ENCODE measurements at regions not wholly inside any gene's neighbourhood (a gene's known extent, or its start where the extent isn't known, plus 50 kb on each side); places are given as distances from the start of the nearest gene placed in this dataset.
"Not testable (repeated sequence)": the region's sequence is repeated elsewhere in the genome, so short reads cannot be mapped to it uniquely, and the experiment has no call there.

DNA sequence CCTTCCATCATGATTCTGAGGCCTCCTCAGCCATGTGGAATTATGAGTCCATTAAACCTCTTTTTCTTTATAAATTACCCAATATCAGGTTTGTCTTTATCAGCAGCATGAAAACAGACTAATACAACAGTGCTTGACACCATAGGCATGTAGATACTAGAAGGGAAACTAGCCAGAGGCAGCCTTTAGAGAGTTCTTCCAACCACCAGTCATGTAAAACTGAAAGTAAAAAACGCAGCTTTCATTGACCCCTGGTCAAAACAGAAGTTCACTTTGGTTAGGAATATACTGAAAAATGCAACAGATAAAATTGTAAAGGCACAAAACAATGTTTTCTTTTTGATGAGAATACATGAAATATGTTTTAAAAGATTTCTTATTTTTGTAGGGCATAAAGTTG, 122.8 kb upstream of the L3MBTL4 start:
- DNase-seq = no peak

DNA sequence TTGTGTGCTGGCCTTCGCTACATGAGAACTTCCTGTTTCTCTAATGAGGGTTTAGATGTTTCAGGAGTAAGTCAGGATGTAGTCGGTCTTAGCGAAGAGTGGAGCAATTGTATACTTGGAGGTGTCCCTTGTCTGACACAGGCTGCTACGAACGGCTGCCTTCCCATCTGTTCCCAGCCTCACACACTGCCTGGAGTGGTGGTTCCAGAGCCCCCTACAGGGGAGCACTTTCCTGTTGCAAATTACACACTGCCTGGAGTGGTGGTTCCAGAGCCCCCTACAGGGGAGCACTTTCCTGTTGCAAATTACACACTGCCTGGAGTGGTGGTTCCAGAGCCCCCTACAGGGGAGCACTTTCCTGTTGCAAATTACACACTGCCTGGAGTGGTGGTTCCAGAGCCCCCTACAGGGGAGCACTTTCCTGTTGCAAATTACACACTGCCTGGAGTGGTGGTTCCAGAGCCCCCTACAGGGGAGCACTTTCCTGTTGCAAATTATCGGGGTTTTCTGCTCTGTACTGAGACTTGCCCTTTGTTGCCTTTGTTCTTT, 126.5 kb upstream of the L3MBTL4 start:
- DNase-seq = not testable (repeated sequence)

DNA sequence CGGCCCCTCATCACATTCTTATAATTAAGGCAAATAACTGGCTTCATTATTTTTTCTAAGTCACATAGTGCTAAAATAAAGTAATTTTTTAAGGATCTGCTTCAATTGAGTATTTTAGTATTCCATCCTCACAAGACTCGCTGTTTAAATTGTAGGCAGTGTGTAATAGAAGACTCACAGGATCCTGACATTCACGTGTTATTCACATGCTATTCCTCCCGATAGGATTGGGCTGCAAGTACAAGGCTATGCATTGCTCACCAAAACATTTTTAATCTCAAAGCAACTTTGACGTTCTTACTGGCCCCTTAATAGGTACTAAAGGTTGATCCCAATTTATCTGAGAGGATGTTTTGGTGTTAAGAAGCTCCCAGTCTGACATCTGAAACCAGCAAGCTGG, 127.6 kb upstream of the L3MBTL4 start:
- no peak for DNase-seq

DNA sequence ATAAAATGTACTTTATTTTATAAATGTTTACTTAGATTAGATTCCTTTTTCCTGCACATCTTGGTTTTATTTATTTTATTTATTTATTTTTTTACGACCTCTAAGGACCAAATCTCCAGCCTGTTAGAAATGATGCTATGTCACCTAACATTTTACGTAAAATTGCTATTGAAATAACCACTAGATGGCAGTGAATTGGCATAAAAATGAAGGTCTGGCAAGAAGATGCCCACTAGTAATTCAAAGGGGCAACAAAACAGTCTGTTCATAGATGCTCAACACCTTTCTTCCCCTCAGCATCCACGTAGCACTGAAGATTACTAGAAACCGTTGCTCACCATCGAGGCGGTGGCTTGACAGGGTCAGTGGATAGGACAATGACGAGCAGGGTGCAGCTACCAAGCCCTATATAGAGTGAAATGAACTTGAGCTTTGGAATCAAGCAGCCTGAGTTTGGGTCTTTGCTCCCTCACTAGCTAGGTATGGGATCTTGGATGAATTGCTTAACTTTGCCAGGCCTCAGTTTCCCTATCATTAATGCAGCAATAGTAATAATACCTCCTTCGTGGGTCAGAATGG, 128.7 kb upstream of the L3MBTL4 start:
- peak; percentile 49 for DNase-seq

DNA sequence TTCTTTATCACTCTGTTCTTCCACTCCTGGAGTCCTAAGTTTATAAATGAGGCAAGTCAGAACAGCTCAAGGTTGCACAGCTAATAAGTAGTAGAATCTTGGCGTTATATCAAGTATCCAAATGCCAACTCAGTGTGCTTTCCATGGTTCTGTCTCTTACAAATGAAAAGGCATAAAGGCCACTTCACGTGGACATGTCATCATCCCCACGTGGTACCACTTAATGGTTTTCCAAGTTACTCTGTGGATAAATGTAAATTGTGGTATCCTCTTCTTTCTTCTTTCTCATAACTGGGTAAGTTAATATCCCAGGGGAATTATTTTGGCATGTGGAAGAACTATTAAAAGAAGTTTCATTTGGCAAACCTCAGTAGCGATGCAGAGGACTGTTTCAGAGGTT, 131.5 kb upstream of the L3MBTL4 start:
- DNase-seq = no peak

DNA sequence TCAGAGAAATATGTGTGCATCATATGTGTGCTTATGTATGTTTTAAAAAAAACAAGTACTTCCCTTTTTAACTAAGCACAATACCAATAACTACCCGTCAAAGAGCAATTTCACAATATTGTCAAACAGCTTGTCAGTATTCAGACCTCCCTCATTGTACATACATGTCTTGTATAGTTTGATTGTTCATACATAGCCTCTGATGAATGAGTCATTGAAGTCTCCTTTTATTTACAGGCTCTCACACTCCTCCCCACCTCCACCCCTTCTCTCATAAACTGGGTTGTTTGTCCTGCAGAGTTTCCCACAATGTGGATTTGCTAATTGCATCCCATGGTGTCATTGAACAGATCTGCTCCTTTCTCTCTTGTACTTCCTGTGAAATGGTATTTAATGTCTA, 132.8 kb upstream of the L3MBTL4 start:
- no peak for DNase-seq

DNA sequence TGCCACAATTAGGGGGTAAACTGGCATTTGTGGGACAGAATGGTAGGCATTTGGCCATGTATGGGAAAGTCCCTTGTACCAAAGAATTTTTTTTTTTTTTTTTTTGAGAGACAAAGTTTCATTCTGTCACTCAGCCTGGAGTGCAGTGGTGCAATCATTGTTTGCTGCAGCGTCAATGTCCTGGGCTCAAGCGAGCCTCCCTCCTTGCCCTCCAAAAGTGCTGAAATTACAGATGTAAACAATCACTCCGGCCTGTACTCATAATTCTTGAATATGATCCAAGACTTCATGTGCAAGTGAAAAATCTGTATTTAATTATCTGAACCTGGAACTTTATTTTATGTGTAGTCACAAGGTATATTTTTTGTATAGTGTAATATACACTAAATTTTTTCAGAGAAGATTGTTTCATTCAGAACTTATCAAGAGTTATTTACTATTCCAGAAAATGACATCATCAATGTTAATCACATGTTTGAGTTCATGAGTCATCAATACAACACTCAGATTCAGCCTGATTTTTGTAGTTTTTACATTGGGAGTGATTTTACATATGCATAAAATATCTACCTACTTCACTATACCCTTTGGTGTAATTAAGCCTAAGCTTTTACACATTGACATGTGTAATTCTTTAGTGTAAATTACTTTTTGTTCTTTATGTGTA, 138.7 kb upstream of the L3MBTL4 start:
- peak; percentile 26 for DNase-seq

DNA sequence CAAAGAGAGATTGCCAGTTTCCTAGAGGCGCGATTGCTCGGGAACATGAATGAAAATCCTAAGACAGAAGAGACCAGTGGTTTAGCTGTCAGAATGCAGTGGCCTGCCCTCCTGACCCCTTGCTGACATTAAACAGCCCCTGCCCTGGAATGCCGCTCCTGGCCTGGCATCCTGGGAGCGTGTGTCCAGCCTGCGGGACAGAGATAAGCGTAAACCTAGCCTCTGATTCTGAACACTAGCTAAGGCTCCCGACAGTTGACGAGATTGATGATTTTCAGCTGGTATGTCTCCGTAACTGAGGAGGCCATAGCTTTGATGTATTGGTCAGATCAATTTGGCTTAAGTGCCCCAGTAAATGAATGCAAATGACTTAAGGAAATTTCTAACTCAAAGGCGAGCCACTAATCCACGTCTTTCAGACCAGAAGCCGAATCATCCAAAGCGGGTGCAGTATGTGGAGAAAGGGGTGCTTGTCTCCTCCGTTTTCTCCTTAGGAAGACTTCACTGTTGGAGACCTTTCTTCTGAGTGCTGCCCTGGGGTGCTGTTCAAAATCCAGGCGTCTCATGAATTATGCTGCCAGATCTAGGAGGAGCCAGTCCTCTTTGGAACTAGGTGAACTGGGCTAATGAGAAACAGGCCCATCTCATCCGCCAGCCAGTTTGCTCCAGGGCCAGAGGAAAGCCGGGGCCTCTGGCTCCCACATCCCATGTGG, 142.5 kb upstream of the L3MBTL4 start:
- DNase-seq = no peak

DNA sequence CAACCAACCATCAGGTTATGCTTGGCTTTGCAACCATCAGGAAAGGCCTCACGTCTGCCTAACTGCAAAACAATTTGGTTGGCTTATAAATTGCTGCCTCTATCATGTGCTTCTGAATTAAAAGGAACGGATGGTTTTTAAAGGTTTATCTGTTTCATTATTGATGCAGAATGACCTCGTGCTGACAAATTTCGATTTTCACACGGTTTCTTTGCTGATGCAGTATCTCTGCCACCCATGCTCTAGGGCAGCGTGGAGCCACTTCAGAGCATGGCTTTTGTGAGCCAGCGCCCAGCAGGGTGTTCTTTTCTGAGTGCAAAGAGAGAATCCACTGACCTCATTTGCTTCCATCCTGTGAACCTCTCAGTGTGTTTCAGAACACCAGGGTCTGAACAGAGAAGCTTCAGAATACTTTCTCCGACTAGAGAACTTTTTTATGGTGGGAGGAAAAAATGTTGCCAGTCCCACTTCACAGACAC, 143.1 kb upstream of the L3MBTL4 start:
- DNase-seq = no peak

DNA sequence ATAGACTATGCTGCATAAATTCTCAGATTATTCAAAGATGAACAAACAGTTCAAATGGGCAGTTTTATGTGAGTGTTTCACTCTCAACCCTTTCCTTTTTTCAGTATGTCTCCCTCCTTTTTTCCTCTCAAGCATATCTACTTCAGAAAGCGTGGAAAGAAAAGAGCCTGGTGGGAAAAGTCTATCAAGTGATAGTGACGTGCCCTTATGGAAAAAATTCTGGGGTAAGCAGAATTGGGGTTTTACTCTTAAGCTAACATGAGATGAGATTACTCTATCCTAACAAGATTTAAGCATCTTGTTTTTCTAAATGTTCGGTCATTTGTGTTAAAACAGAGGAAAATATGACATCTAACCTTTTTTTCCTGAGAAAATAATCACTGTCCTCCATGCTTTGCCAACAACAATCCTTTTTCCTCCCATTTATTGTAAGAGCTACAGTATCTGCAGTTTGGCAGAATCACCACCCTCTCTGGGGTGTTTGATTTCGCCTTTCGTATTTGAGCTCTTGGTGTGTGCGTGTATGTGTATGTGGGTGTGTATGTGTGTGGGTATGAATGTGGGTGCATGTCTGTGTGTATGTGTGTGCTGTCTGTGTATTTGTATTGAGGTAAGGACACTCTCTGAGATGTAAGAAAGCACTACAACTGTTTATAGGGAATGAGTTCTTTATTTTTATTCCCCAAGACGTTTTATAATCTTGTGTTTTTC, 143.9 kb upstream of the L3MBTL4 start:
- DNase-seq = no peak

DNA sequence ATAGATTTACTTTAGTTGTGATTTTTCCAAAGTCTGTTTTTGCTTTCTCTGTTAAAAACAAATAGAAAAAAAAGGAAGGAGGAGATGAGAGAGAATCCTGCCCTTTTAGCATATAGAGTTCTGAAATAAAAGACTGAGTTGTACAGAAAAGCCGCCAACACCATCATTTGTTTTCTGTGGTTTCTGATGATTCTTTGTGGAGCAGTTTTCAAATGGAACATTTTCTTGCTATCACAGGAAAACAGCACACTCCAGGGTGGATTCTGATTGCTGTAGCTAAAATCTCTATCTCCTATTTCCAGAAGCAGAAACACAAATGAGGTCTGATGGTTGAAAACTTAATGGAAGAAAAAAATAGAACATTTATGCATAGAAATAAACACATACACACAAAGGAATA, 144.6 kb upstream of the L3MBTL4 start:
- DNase-seq = no peak

DNA sequence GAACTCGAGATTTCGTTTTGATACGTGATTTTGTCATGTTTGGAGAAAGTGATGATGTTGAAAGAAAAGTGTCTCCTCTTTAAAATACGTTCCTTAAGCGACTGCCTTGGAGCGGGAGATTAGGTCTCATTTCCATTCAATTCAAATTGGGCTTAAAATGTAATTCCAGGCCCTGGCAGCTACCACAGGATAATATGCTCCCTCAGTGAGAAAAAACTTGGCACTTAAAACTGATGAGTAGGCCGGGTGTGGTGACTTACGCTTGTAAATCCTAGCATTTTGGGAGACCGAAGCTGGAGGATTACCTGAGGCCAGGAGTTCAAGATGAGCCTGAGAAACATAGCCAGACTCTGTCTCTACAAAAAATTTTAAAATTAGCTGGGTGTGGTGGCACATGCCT, 146.3 kb upstream of the L3MBTL4 start:
- no peak for DNase-seq

DNA sequence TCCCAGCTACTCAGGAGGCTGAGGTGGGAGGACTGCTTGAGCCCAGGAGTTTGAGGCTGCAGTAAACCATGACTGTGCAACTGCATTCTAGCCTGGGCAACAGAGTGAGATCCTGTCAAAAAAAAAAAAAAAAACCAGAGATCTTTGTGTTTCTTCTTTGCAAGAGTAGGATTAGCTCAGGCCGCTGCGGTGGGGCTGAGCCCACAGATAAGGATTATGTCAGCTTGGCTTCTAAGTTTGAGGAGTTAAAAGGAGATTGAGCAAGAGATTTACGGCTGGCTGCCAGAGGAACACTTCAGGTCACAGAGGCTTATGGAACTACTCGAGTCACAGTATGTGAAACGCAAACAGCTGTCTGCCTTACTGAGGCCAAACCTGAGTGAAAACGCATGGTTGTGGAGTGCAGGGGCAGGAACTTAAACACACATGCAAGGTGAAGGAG, 146.7 kb upstream of the L3MBTL4 start:
- peak; percentile 37 for DNase-seq

DNA sequence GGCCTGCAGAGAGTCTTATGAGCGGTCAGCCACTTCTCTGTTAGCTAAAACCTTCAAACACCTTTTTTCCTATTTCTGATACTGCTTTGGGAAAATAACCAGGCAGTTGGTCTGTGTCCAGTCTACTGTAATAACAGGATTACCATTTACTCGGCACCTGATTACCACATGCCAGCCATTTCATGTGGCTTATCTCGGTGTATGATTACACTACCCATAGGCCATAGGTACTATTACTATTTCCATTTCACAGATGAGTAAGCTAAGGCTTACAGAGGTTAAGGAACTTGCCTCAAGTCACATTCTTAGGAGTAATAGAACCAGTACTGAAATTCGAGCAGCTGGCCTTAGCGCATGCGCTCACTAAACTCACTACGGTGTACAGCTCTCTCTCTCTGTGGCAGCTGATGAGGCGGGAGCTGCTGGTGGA, 147.2 kb upstream of the L3MBTL4 start:
- no peak for DNase-seq

DNA sequence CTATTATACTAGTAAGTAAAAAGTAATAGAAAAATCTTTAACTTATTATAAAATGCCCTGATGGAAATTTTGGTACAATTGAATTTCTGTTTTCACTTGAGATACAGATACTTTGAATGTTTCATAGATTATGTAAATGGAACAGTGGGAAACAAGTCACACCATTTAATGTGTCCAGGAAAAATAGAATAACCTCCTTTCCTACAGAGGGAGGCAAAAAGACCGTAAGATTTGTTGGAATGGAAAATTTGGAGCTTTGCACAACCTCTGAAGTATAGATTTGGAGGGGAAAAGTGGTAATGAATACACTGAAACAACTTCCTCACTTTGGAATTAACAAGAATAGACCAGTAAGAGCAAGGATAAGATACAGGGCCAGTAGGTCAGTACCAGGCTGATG, 149.2 kb upstream of the L3MBTL4 start:
- DNase-seq = no peak

DNA sequence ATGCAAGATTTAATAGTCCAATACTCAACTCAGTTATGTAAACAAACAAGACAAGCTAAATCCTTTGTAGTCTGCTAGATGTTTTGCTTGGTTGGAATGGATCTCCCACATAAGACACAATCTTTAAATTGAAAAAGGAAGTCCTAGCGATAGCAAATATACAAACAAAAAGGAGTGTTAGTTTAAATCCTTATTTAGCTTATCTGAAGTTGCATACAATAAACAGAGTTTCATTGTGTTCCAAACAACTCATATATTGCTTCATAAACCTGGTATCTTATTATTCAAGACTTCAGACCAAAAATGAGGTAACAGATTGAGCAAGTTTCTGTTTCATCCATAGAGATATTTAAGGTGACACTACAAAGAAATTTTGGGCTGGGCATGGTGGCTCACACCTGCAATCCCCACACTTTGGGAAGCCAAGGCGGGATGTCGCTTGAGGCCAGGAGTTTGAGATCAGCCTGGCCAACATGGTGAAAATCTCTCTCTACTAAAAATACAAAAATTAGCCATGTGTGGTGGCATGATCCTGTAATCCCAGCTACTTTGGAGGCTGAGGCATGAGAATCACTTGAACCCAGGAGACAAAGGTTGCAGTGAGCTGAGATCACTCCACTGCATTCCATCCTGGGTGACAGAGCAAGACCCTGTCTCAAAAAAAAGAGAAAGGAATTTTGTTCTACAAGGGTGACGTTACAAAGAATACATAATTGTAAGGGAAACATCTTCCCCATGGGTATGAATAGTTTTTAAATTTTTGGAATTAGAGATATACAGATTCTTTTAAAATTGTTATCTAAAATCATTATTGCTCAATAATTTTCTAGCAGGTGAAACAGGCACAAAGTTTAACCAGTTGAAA, 150.5 kb upstream of the L3MBTL4 start:
- DNase-seq = no peak

DNA sequence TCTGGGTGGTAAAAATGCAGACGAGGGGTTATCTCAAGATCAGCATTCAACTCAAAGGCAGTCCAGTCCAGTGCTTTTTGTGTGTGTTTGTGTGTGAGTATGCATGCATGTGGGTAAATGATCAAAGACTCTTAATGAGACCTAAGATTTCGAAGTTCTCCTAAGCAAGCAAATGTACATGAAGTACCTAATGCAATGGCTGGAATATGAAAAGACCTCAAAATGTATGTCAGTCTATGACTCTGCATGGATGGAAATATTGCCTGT, 151.0 kb upstream of the L3MBTL4 start:
- DNase-seq = no peak

DNA sequence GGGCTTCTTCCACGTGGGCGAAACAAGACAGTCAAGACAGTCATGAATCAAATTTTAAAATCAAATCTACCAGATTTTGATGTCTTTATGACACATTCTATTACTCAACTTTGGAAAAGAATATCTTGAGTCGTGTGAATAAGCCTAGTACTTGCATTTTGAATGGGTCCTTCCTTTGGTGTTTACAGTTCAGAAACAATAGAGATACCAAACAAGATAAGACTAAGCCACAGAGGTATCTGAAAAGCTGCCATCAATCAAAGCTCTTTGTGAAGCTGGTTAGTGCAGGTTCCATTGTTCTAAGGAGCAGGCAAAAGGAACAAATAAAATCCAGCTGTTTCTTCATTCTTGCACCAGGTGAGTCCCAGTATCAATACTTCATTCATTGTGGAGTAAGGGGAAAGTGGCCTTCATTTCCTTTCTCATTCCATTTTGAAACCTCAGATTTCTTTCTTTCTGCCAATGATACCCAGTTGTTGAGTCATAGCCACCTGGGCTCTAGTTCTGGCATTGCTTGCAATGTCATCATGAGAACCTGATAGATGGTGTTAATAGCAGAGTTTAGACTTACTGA, 151.7 kb upstream of the L3MBTL4 start:
- no peak for DNase-seq

DNA sequence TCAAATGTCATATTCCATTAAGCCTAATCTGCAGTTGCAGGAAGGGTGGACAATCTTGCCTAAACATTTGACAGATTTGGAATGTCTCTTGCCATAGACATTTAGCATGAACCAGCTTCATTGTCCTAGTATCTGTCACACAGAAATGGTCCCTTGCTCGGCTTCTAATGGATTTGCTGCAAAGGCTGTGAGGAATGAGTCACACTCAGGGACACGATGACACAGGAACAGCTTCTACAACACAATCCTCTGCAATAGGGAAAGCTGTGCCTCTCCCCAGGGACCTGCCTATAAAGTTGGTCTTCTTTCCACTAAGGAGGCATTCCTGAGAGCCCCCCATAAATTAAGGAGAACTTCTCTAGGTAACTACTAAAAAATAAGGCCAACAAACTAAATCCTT, 155.1 kb upstream of the L3MBTL4 start:
- no peak for DNase-seq

DNA sequence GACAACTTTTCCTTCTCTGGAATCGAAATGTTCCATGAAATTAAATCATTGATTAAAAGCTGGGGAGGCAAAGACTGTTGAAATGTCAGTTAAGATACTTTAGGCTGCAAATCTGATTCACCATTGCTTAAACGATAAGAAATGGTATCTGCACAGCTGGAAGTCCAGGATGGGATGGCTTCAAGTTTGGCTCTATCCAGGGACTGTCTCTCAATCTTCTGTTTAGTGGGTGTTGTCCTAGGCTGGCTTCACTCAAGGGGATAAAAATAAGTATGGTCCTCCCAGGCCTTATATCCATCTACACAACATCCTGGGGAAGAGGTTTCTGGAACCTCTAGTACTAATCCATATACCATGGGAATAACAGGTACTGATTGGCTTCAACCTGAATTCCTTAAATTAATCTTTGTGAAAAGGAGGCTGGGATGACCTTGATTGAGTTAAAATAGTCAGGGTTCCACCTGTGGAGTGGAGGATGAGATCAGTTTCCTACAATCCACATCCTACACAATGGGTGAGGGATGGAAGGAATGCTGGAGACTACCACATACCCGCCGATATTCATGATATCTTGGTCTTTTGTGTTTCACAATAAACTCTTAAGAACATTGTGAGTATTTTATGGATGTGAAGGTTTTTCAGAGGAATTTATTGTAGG, 156.0 kb upstream of the L3MBTL4 start:
- no peak for DNase-seq

DNA sequence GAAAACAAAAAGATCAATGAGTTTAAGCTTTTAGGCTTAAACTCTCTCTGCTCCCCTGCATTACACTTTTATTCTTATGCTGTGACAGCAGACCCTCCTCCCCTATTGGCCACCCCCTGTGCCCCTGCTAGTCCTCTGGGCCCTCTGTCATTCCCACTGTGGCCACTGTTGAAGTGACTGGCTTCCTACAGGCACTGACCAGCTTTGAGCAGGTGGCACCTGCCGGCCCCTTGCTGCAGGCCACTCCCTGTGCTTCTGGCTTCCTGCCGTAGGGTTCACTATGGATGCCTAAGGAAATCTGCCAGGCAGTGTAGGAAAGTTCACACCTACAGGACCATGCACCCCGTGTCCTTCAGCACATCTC, 156.5 kb upstream of the L3MBTL4 start:
- DNase-seq = no peak

DNA sequence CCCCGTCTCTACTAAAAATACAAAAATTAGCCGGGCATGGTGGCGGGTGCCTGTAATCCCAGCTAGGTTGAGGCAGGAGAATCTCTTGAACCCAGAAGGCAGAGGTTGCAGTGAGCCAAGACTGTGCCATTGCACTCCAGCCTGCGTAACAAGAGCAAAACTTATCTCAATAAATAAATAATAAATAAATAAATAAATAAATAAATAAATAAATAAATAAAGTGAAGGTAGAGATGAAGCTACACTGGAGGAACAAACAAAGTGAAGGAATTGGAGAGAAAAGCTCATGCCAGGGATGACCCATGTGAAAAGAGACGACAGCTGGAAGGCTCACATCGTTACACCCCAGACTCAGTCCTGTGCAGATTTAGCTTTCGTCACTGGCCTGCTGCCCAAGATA, 157.3 kb upstream of the ARHGAP28 start:
- DNase-seq = not testable (repeated sequence)
